ENCODE measurements at regions not wholly inside any gene's neighbourhood (a gene's known extent, or its start where the extent isn't known, plus 50 kb on each side); places are given as distances from the start of the nearest gene placed in this dataset.

GRCh38 chr12:34400986-34401658, 378.8 kb downstream of the ALG10 start:
- DNase-seq, result peak in 1 of 2 experiments; percentile 1
- no peaks in the 10 kb centered on the region for H3F3A ChIP-seq (ENCODE audit: insufficient read depth, low read depth)
- BruUV-seq (replicated peaks), result no TSS peak
- H3K4me1 ChIP-seq (replicated peaks; ENCODE audit: insufficient read depth), result no peaks in the 10 kb centered on the region
- H3K36me3 ChIP-seq (ENCODE audit: low read depth), result no peaks in the 10 kb centered on the region
- H3K4me3 ChIP-seq, result no peak overlapping the region
- no peak overlapping the region for H3K4me2 ChIP-seq
- intact Hi-C loops (cut with micrococcal nuclease; ENCODE audit: unreplicated experiment), result no loop called here
- CTCF ChIA-PET, result no interaction called here
- H4K20me1 ChIP-seq (ENCODE audit: insufficient read depth), result no peaks in the 10 kb centered on the region
- H3K27me3 ChIP-seq (ENCODE audit: insufficient read depth, low read depth), result peaks cover 95% of the 10 kb centered on the region
- H3K27ac ChIP-seq, result no peak overlapping the region
- H3K79me2 ChIP-seq (ENCODE audit: low read depth), result no peaks in the 10 kb centered on the region
- TF ChIP-seq CTCF (conservative IDR thresholded peaks at IDR 0.05), result no peak
- no peak for TF ChIP-seq EZH2 (IDR thresholded peaks at IDR 0.05; ENCODE audit: low read depth)
- no peaks in the 10 kb centered on the region for H3K9me3 ChIP-seq (ENCODE audit: insufficient read depth, low read depth)
- POLR2A ChIA-PET (ENCODE audit: unreplicated experiment), result no interaction called here
- no peaks in the 10 kb centered on the region for H3K9me2 ChIP-seq (ENCODE audit: insufficient read depth)
- H2AFZ ChIP-seq, result no peak overlapping the region

- H3K9me3 ChIP-seq (ENCODE audit: insufficient read depth, low read depth), result no peaks in the 10 kb centered on the region
- no peak overlapping the region for H3K27ac ChIP-seq
- H3K36me3 ChIP-seq (ENCODE audit: low read depth), result no peaks in the 10 kb centered on the region
- CTCF ChIA-PET, result no interaction called here
- BruUV-seq (replicated peaks), result no TSS peak
- H3K4me3 ChIP-seq, result no peak overlapping the region
- POLR2A ChIA-PET (ENCODE audit: unreplicated experiment), result no interaction called here
- no peak overlapping the region for H2AFZ ChIP-seq
- no peaks in the 10 kb centered on the region for H3K9me2 ChIP-seq (ENCODE audit: insufficient read depth)
- H3K4me1 ChIP-seq (replicated peaks; ENCODE audit: insufficient read depth), result no peaks in the 10 kb centered on the region
- no peaks in the 10 kb centered on the region for H3F3A ChIP-seq (ENCODE audit: insufficient read depth, low read depth)
- no peaks in the 10 kb centered on the region for H3K79me2 ChIP-seq (ENCODE audit: low read depth)
- H3K27me3 ChIP-seq (ENCODE audit: insufficient read depth, low read depth), result peaks cover 89% of the 10 kb centered on the region
- no peak overlapping the region for H3K4me2 ChIP-seq
- intact Hi-C loops (cut with micrococcal nuclease; ENCODE audit: unreplicated experiment), result no loop called here
- TF ChIP-seq EZH2 (IDR thresholded peaks at IDR 0.05; ENCODE audit: low read depth) (no peak), CTCF (conservative IDR thresholded peaks at IDR 0.05) (no peak)
- peak in 1 of 2 experiments; percentile 1 for DNase-seq
- H4K20me1 ChIP-seq (ENCODE audit: insufficient read depth), result no peaks in the 10 kb centered on the region
Observed at GRCh38 chr12:34401659-34402227, 379.4 kb downstream of the ALG10 start.

- Histone ChIP-seq H3F3A (ENCODE audit: insufficient read depth, low read depth) (no peaks in the 10 kb centered on the region), H2AFZ (no peak overlapping the region), H3K9me2 (ENCODE audit: insufficient read depth) (no peaks in the 10 kb centered on the region), H3K79me2 (ENCODE audit: low read depth) (no peaks in the 10 kb centered on the region), H4K20me1 (ENCODE audit: insufficient read depth) (no peaks in the 10 kb centered on the region), H3K4me3 (no peak overlapping the region), H3K36me3 (ENCODE audit: low read depth) (no peaks in the 10 kb centered on the region), H3K4me1 (replicated peaks; ENCODE audit: insufficient read depth) (no peaks in the 10 kb centered on the region), H3K27me3 (ENCODE audit: insufficient read depth, low read depth) (peaks cover 83% of the 10 kb centered on the region), H3K9me3 (ENCODE audit: insufficient read depth, low read depth) (no peaks in the 10 kb centered on the region), H3K27ac (no peak overlapping the region), H3K4me2 (no peak overlapping the region)
- CTCF ChIA-PET, result no interaction called here
- POLR2A ChIA-PET (ENCODE audit: unreplicated experiment), result no interaction called here
- DNase-seq, result peak in 1 of 2 experiments; percentile 0
- TF ChIP-seq EZH2 (IDR thresholded peaks at IDR 0.05; ENCODE audit: low read depth) (no peak), CTCF (conservative IDR thresholded peaks at IDR 0.05) (no peak)
- intact Hi-C loops (cut with micrococcal nuclease; ENCODE audit: unreplicated experiment), result no loop called here
- no TSS peak for BruUV-seq (replicated peaks)
Observed at GRCh38 chr12:34402228-34402898, 380.1 kb downstream of the ALG10 start.
